RWPE1 (cell line): ENCODE measurements at regions not wholly inside any gene's neighbourhood (a gene's known extent, or its start where the extent isn't known, plus 50 kb on each side); places are given as distances from the start of the nearest gene placed in this dataset.

ENCODE experiments used
- CTCF ChIA-PET: fragments of 350-600 bp; sonication (Branson Sonifier 250); formaldehyde crosslinking; extraction: SDS; loops from one replicate; lab custom pipeline; 2021; lab: Yijun Ruan, JAX
- POLR2A ChIA-PET: fragments of 400-600 bp; formaldehyde crosslinking; extraction: SDS; loops from one replicate; lab custom pipeline; 2020; ENCODE audit warnings: antibody characterized with exemption; ENCODE audit not compliant: low non-redundant PET; lab: Yijun Ruan, JAX
- DNase-seq: peaks from one replicate; pipeline ENCODE4 v3.0.0; 2012; ENCODE audit warnings: low spot score
- H3K27ac ChIP-seq: fragments of 450-650 bp; 2 replicates; pipeline ENCODE4 v1.5.1; 2017
- TF ChIP-seq, protein P1 (sequence below): fragments of 450-650 bp; conservative IDR thresholded peaks from 2 replicates; pipeline ENCODE4 v1.5.1; 2017; ENCODE audit warnings: low read depth, mild to moderate bottlenecking

DNA sequence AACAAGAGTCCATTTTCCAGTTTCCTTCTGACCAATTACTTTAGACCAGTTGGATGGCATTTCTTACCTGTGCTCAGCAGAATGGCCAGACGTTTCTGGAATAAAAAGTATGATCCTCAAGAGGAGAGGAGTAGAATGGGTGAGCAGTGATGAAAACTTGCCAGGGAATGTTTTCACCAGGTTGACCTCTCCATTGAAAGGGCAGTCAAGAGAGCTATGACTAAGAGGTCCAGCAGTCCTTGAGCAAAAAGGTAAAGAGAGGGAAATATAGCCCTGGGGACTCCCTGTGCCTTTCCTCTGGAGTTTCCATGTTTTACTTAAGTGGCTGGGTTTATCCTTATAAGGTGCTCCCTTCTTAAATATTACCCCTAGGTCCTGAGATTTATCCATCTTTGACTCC is 210.9 kb downstream of the TBX18 start:
- CTCF ChIA-PET: no interaction called here
- no peak overlapping the region for H3K27ac ChIP-seq
- TF ChIP-seq, protein P1, sequence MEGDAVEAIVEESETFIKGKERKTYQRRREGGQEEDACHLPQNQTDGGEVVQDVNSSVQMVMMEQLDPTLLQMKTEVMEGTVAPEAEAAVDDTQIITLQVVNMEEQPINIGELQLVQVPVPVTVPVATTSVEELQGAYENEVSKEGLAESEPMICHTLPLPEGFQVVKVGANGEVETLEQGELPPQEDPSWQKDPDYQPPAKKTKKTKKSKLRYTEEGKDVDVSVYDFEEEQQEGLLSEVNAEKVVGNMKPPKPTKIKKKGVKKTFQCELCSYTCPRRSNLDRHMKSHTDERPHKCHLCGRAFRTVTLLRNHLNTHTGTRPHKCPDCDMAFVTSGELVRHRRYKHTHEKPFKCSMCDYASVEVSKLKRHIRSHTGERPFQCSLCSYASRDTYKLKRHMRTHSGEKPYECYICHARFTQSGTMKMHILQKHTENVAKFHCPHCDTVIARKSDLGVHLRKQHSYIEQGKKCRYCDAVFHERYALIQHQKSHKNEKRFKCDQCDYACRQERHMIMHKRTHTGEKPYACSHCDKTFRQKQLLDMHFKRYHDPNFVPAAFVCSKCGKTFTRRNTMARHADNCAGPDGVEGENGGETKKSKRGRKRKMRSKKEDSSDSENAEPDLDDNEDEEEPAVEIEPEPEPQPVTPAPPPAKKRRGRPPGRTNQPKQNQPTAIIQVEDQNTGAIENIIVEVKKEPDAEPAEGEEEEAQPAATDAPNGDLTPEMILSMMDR: no peak
- POLR2A ChIA-PET: no interaction called here
- DNase-seq: no peak

DNA sequence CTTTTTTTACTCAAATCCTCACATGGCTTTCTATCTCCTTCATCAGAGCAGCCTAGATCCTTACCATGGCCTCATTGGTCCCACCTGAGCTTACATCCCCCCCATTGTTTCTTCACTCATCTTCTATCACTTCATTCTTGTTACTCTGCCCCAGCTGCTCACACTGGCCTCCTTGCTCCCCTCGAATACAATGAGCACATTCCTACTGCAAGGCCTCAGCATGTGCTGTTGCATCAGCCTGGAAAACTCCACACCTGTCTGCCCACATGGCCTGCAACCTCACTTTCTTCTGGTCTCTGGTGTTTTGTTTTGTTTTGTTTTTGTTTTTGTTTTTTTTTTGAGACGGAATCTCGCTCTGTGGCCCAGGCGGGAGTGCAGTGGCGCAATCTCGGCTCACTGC is 212.6 kb downstream of the TBX18 start:
- no peak overlapping the region for H3K27ac ChIP-seq
- CTCF ChIA-PET: no interaction called here
- no peak for DNase-seq
- POLR2A ChIA-PET: no interaction called here
- TF ChIP-seq, protein P1: no peak

DNA sequence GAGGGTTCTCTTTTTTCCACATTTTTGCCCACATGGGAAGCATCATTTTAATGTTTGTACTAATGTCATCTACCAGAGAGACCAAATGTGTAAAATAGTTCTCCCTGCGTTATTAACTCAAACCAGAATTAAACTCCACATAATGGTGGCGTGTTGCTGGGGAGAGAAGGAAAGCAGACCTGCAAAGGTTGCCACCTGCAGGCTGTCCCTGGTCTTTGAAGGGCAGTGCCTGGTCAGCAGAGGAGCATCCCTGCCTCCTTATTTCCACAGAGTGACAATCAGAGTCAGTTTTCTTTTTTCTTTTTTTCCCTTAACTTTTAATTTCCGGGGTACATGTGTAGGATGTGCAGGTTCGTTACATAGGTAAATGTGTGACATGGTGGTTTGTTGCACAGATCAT is 214.5 kb downstream of the TBX18 start:
- no peak overlapping the region for H3K27ac ChIP-seq
- no peak for DNase-seq
- CTCF ChIA-PET: no interaction called here
- TF ChIP-seq, protein P1: no peak
- POLR2A ChIA-PET: no interaction called here

DNA sequence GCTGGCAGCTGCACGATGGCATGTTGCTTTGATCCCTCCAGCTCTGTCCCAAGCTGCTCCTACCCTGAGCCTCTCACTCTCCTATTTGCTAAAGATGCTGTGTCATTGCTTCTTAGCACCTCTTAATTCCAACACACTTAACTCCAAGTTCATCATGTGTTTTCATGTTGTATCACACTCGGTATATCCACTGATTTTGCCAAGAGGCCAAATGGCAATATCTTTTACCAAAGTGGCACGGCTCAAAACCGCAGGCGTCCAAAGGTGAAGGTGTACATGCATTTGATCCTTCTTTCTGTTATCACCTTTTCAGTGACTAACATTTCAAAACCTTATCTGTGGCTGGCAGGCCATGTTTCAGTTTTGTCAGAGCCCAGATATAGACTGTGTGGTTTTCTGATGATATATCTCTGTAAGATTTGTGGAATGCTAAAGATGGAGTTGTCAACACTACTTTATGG is 217.0 kb downstream of the TBX18 start:
- no peak overlapping the region for H3K27ac ChIP-seq
- ChIA-PET CTCF (interaction anchor here (0.7 kb wide), 1 partner anchor 225 kb away, joined by 4 read pairs; no protein-coding TSS in a partner anchor), POLR2A (no interaction called here)
- no peak for DNase-seq
- TF ChIP-seq, protein P1: no peak

DNA sequence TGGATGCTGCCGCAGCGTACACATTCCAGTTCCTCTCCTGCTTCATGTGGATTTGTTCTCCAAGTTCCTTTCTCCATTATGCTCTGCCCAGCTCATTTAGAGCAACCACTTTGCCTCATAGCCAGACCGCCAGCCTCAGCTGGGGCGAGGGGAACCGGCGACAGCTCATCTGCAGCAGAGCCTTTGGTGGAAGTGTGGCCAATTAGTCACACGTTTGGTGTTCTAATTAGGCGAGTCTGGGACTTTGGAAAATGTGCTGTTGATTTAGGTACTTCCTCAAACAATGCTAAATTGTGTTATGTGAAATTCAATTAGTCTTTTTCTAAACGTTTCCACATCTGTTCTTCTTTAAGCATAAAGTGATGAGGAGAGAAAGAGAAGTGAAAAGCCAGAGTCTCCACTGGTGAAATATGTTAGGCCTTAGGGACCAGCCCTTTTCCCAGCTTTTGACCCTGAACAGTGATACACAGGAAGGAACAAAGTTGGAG is 217.9 kb downstream of the TBX18 start:
- TF ChIP-seq, protein P1: no peak
- ChIA-PET POLR2A (no interaction called here), CTCF (no interaction called here)
- no peak for DNase-seq
- no peak overlapping the region for H3K27ac ChIP-seq

DNA sequence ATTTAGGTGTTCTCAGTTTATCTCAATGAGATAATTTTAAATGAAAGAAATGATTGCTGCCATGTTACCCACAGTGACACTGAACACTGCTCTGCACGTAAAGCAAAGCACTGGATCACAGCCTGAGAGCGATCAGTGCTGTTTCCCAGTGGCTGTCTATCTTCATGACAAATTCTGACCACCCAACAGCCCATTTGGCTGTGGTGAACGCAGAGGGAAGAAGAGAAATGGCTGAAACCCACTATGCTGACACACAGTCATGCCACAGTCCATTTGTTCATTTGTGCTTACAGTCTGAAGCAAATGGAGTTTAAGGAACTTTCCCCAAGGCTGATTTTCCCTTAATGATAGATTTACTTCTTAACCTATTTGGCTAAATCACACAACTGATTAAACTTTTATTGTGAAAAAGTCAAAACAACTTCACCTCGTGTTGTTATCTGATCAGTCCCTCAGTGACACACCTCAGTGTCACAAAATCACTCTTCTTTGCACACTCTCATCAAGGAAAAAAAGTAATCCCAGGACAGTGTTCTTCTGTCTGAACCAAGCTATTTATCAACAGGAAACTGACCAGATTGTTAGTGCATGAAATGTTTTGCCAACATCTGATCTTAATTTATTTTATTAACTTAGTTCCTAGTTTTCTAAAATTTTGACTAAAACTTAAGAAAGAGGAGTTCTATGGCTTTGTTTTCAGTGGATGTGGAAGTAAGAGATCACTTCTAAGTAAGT is 225.1 kb downstream of the TBX18 start:
- ChIA-PET POLR2A (no interaction called here), CTCF (no interaction called here)
- TF ChIP-seq, protein P1: no peak
- DNase-seq: no peak
- no peak overlapping the region for H3K27ac ChIP-seq
